ENCODE measurements at regions not wholly inside any gene's neighbourhood (a gene's known extent, or its start where the extent isn't known, plus 50 kb on each side); places are given as distances from the start of the nearest gene placed in this dataset.

- H3K27ac ChIP-seq, result no peak overlapping the region
- POLR2A ChIA-PET (ENCODE audit: low non-redundant PET), result no interaction called here
- CTCF ChIA-PET, result no interaction called here
- no peak for TF ChIP-seq CTCF (conservative IDR thresholded peaks at IDR 0.05; ENCODE audit: low read depth)
- no peak for DNase-seq (ENCODE audit: low spot score)
Measured at GRCh38 chr3:25349095-25349494, 79.0 kb upstream of the RARB start.

GRCh38 chr3:25349828-25350724 is 78.0 kb upstream of the RARB start:
- no peak overlapping the region for H3K27ac ChIP-seq
- ChIA-PET CTCF (interaction anchor here (0.6 kb wide), 1 partner anchor 297 kb away, joined by 3 read pairs; no protein-coding TSS in a partner anchor), POLR2A (ENCODE audit: low non-redundant PET) (no interaction called here)
- TF ChIP-seq CTCF (conservative IDR thresholded peaks at IDR 0.05; ENCODE audit: low read depth), result no peak
- DNase-seq (ENCODE audit: low spot score), result no peak

- CTCF ChIA-PET, result interaction anchor here (0.6 kb wide), 1 partner anchor 296 kb away, joined by 3 read pairs; no protein-coding TSS in a partner anchor
- POLR2A ChIA-PET (ENCODE audit: low non-redundant PET), result no interaction called here
- no peak for DNase-seq (ENCODE audit: low spot score)
Measured at GRCh38 chr3:25350725-25351114, 77.3 kb upstream of the RARB start.

GRCh38 chr3:25354071-25354470 is 74.0 kb upstream of the RARB start:
- TF ChIP-seq CTCF (conservative IDR thresholded peaks at IDR 0.05; ENCODE audit: low read depth), result no peak
- no peak for DNase-seq (ENCODE audit: low spot score)
- no peak overlapping the region for H3K27ac ChIP-seq
- ChIA-PET CTCF (interaction anchor here (0.7 kb wide), 1 partner anchor 88 kb away, joined by 5 read pairs; no protein-coding TSS in a partner anchor), POLR2A (ENCODE audit: low non-redundant PET) (interaction anchor here (0.7 kb wide), 1 partner anchor 171 kb away, joined by 4 read pairs; no protein-coding TSS in a partner anchor)

More at GRCh38 chr3:25350725-25351114, 77.3 kb upstream of the RARB start:
- no peak for TF ChIP-seq CTCF (conservative IDR thresholded peaks at IDR 0.05; ENCODE audit: low read depth)
- H3K27ac ChIP-seq, result no peak overlapping the region

- CTCF ChIA-PET, result no interaction called here
- no peak overlapping the region for H3K27ac ChIP-seq
- DNase-seq (ENCODE audit: low spot score), result no peak
- POLR2A ChIA-PET (ENCODE audit: low non-redundant PET), result no interaction called here
- no peak for TF ChIP-seq CTCF (conservative IDR thresholded peaks at IDR 0.05; ENCODE audit: low read depth)
Measured at GRCh38 chr3:25355034-25355885, 72.8 kb upstream of the RARB start.

- ChIA-PET CTCF (no interaction called here), POLR2A (ENCODE audit: low non-redundant PET) (no interaction called here)
- H3K27ac ChIP-seq, result no peak overlapping the region
- no peak for TF ChIP-seq CTCF (conservative IDR thresholded peaks at IDR 0.05; ENCODE audit: low read depth)
- no peak for DNase-seq (ENCODE audit: low spot score)
Measured at GRCh38 chr3:25355998-25356397, 72.1 kb upstream of the RARB start.

Measured in RWPE1 (cell line).